ENCODE measurements at regions not wholly inside any gene's neighbourhood (a gene's known extent, or its start where the extent isn't known, plus 50 kb on each side); places are given as distances from the start of the nearest gene placed in this dataset.

- intact Hi-C loops (cut with micrococcal nuclease; ENCODE audit: unreplicated experiment): no loop called here
- ChIA-PET CTCF (no interaction called here), POLR2A (ENCODE audit: low non-redundant PET) (no interaction called here)
- H3K9me3 ChIP-seq (ENCODE audit: low read depth, low read length, poor library complexity, severe bottlenecking): no peaks in the 10 kb centered on the region
- BruUV-seq (replicated peaks): no TSS peak
- no peak overlapping the region for H3K4me3 ChIP-seq (ENCODE audit: low read depth, low read length, poor library complexity, severe bottlenecking)
- TF ChIP-seq CTCF (conservative IDR thresholded peaks at IDR 0.05; ENCODE audit: low read depth, low read length) (no peak), EZH2 (IDR thresholded peaks at IDR 0.05; ENCODE audit: borderline replicate concordance, low read depth, low read length, poor library complexity, severe bottlenecking) (no peak)
- H3K27me3 ChIP-seq (replicated peaks; ENCODE audit: insufficient read depth, low read depth, low read length, poor library complexity): no peaks in the 10 kb centered on the region
- H3K36me3 ChIP-seq (ENCODE audit: insufficient read depth, low read length, poor library complexity, severe bottlenecking): no peaks in the 10 kb centered on the region
- no peak for DNase-seq (ENCODE audit: low spot score)
- H3K27ac ChIP-seq (ENCODE audit: low read depth, low read length, poor library complexity, severe bottlenecking): no peak overlapping the region
- no peaks in the 10 kb centered on the region for H3K4me1 ChIP-seq (ENCODE audit: insufficient read depth, low read length, poor library complexity, severe bottlenecking)
These were observed 659.6 kb downstream of the CCSER2 start for GRCh38 chr10:84988011-84988410.

GRCh38 chr10:84990713-84991112 lies 662.3 kb downstream of the CCSER2 start:
- BruUV-seq (replicated peaks): no TSS peak
- H3K4me3 ChIP-seq (ENCODE audit: low read depth, low read length, poor library complexity, severe bottlenecking): no peak overlapping the region
- TF ChIP-seq CTCF (conservative IDR thresholded peaks at IDR 0.05; ENCODE audit: low read depth, low read length) (no peak), EZH2 (IDR thresholded peaks at IDR 0.05; ENCODE audit: borderline replicate concordance, low read depth, low read length, poor library complexity, severe bottlenecking) (no peak)
- no peaks in the 10 kb centered on the region for H3K4me1 ChIP-seq (ENCODE audit: insufficient read depth, low read length, poor library complexity, severe bottlenecking)
- H3K27me3 ChIP-seq (replicated peaks; ENCODE audit: insufficient read depth, low read depth, low read length, poor library complexity): no peaks in the 10 kb centered on the region
- POLR2A ChIA-PET (ENCODE audit: low non-redundant PET): no interaction called here
- intact Hi-C loops (cut with micrococcal nuclease; ENCODE audit: unreplicated experiment): no loop called here
- no peak overlapping the region for H3K27ac ChIP-seq (ENCODE audit: low read depth, low read length, poor library complexity, severe bottlenecking)
- no peaks in the 10 kb centered on the region for H3K9me3 ChIP-seq (ENCODE audit: low read depth, low read length, poor library complexity, severe bottlenecking)
- no peaks in the 10 kb centered on the region for H3K36me3 ChIP-seq (ENCODE audit: insufficient read depth, low read length, poor library complexity, severe bottlenecking)
- DNase-seq (ENCODE audit: low spot score): no peak
- CTCF ChIA-PET: no interaction called here

GRCh38 chr10:84991301-84991700 lies 662.9 kb downstream of the CCSER2 start:
- Histone ChIP-seq H3K27ac (ENCODE audit: low read depth, low read length, poor library complexity, severe bottlenecking) (no peak overlapping the region), H3K36me3 (ENCODE audit: insufficient read depth, low read length, poor library complexity, severe bottlenecking) (no peaks in the 10 kb centered on the region), H3K9me3 (ENCODE audit: low read depth, low read length, poor library complexity, severe bottlenecking) (no peaks in the 10 kb centered on the region), H3K4me1 (ENCODE audit: insufficient read depth, low read length, poor library complexity, severe bottlenecking) (no peaks in the 10 kb centered on the region), H3K4me3 (ENCODE audit: low read depth, low read length, poor library complexity, severe bottlenecking) (no peak overlapping the region), H3K27me3 (replicated peaks; ENCODE audit: insufficient read depth, low read depth, low read length, poor library complexity) (no peaks in the 10 kb centered on the region)
- intact Hi-C loops (cut with micrococcal nuclease; ENCODE audit: unreplicated experiment): no loop called here
- TF ChIP-seq CTCF (conservative IDR thresholded peaks at IDR 0.05; ENCODE audit: low read depth, low read length) (no peak), EZH2 (IDR thresholded peaks at IDR 0.05; ENCODE audit: borderline replicate concordance, low read depth, low read length, poor library complexity, severe bottlenecking) (no peak)
- BruUV-seq (replicated peaks): no TSS peak
- DNase-seq (ENCODE audit: low spot score): no peak
- POLR2A ChIA-PET (ENCODE audit: low non-redundant PET): no interaction called here
- CTCF ChIA-PET: no interaction called here
